M059J (cell line): ENCODE measurements at regions not wholly inside any gene's neighbourhood (a gene's known extent, or its start where the extent isn't known, plus 50 kb on each side); places are given as distances from the start of the nearest gene placed in this dataset.
A peak's percentile ranks its signal among the peaks of the same experiment; 100 is the strongest.
"Not testable (repeated sequence)": the region's sequence is repeated elsewhere in the genome, so short reads cannot be mapped to it uniquely, and the experiment has no call there.

ENCODE experiments used
- DNase-seq: peaks from one replicate; pipeline ENCODE4 v3.0.0-alpha.2; 2012; ENCODE audit warnings: low read depth

- no peak for DNase-seq
Observed at GRCh38 chr6:165167861-165168260, 141.5 kb downstream of the C6orf118 start.

- no peak for DNase-seq
Observed at GRCh38 chr6:165167311-165167710, 142.1 kb downstream of the C6orf118 start.

GRCh38 chr6:165163519-165163918 is 145.9 kb downstream of the C6orf118 start:
- DNase-seq, result no peak

- no peak for DNase-seq
Observed at GRCh38 chr6:165159460-165159859, 149.9 kb downstream of the C6orf118 start.

GRCh38 chr6:165146456-165146855 is 162.9 kb downstream of the C6orf118 start:
- no peak for DNase-seq

- no peak for DNase-seq
Observed at GRCh38 chr6:165135889-165136288, 173.5 kb downstream of the C6orf118 start.

- DNase-seq, result no peak
Observed at GRCh38 chr6:165129086-165129485, 180.3 kb downstream of the C6orf118 start.

GRCh38 chr6:165127743-165128142 is 181.7 kb downstream of the C6orf118 start:
- not testable (repeated sequence) for DNase-seq

- DNase-seq, result not testable (repeated sequence)
Observed at GRCh38 chr6:165124681-165125080, 184.7 kb downstream of the C6orf118 start.

GRCh38 chr6:165119231-165120020 is 190.0 kb downstream of the C6orf118 start:
- peak; percentile 66 for DNase-seq

- peak; percentile 74 for DNase-seq
Observed at GRCh38 chr6:165118736-165119135, 190.7 kb downstream of the C6orf118 start.

GRCh38 chr6:165117806-165118205 is 191.6 kb downstream of the C6orf118 start:
- no peak for DNase-seq

GRCh38 chr6:165117121-165117520 is 192.3 kb downstream of the C6orf118 start:
- DNase-seq, result peak; percentile 74

GRCh38 chr6:165110860-165111259 is 198.5 kb downstream of the C6orf118 start:
- peak; percentile 74 for DNase-seq

- no peak for DNase-seq
Observed at GRCh38 chr6:165109011-165109410, 200.4 kb downstream of the C6orf118 start.

- no peak for DNase-seq
Observed at GRCh38 chr6:165106261-165106660, 203.1 kb downstream of the C6orf118 start.

- DNase-seq, result no peak
Observed at GRCh38 chr6:165098165-165098564, 211.2 kb downstream of the C6orf118 start.

GRCh38 chr6:165096868-165097267 is 212.5 kb downstream of the C6orf118 start:
- peak; percentile 26 for DNase-seq

- no peak for DNase-seq
Observed at GRCh38 chr6:165096209-165096608, 213.2 kb downstream of the C6orf118 start.

- peak; percentile 81 for DNase-seq
Observed at GRCh38 chr6:165092881-165093595, 216.4 kb downstream of the C6orf118 start.

- peak; percentile 61 for DNase-seq
Observed at GRCh38 chr6:165091121-165091785, 218.2 kb downstream of the C6orf118 start.

- DNase-seq, result no peak
Observed at GRCh38 chr6:165090242-165090641, 219.2 kb downstream of the C6orf118 start.

- DNase-seq, result no peak
Observed at GRCh38 chr6:165086814-165087213, 222.6 kb downstream of the C6orf118 start.
